ENCODE measurements at regions not wholly inside any gene's neighbourhood (a gene's known extent, or its start where the extent isn't known, plus 50 kb on each side); places are given as distances from the start of the nearest gene placed in this dataset.

GRCh38 chr1:240031414-240031813, 60.3 kb upstream of the FMN2 start:
- TF ChIP-seq CTCF (conservative IDR thresholded peaks at IDR 0.05; ENCODE audit: low read depth, low read length) (no peak), EZH2phosphoT487 (IDR thresholded peaks at IDR 0.05; ENCODE audit: borderline replicate concordance, low read length) (no peak), EZH2 (IDR thresholded peaks at IDR 0.05; ENCODE audit: low read length, unreplicated experiment) (no peak)

All from PC-3 (cell line).